Ectodermal cell (in vitro differentiated cells): ENCODE measurements at regions not wholly inside any gene's neighbourhood (a gene's known extent, or its start where the extent isn't known, plus 50 kb on each side); places are given as distances from the start of the nearest gene placed in this dataset.

Source experiments
- H3K27ac ChIP-seq: 2 replicates; pipeline ENCODE4 v1.7.0; 2013; ENCODE audit warnings: mild to moderate bottlenecking, low read depth, low read length; ENCODE audit not compliant: insufficient read depth, poor library complexity, severe bottlenecking
- H3K27me3 ChIP-seq: 2 replicates; pipeline ENCODE4 v1.7.0; 2013; ENCODE audit warnings: mild to moderate bottlenecking, low read length; ENCODE audit not compliant: insufficient read depth, control insufficient read depth, poor library complexity, severe bottlenecking
- H3K36me3 ChIP-seq: one replicate; pipeline ENCODE4 v1.7.0; 2013; ENCODE audit warnings: low read length; ENCODE audit not compliant: control insufficient read depth, insufficient read depth
- H3K4me1 ChIP-seq: one replicate; pipeline ENCODE4 v1.7.0; 2013; ENCODE audit warnings: low read length; ENCODE audit not compliant: control insufficient read depth, insufficient read depth
- H3K4me3 ChIP-seq: 2 replicates; pipeline ENCODE4 v1.7.0; 2013; ENCODE audit warnings: low read depth, low read length, control low read depth; ENCODE audit not compliant: insufficient read depth
- H3K9me3 ChIP-seq: 2 replicates; pipeline ENCODE4 v1.7.0; 2013; ENCODE audit warnings: mild to moderate bottlenecking, low read length, moderate library complexity; ENCODE audit not compliant: control insufficient read depth
- WGBS, 2 experiments: methylation state at CpG; one replicate each; pipeline ENCODE4 v1.1.7; 2013; ENCODE audit warnings: missing lambda C conversion rate in 2 of 2; 5-methylcytosine and 5-hydroxymethylcytosine counted together

DNA sequence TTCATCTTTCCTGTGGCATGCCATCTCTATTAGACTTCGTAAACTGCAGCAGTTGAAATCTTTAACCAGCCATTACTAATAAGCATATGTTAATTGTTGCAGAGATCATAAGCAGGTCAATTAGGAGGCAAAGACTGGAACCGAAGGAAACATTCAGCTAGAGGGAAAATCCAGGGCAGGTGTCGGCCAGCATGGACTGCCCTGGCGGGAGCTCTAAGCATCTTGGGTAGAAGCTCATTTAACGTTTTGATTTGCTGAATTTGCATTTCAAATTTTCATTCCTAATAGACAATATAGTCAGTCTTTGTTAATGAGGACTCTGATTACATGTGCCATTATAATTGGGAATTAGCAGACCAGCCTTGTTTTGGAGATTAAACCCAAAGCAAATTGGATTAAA is 238.6 kb downstream of the POU4F1 start:
- WGBS, 2 experiments: 82 to 87% methylated on average over 5 of the region's 5 CpGs
- H3K9me3 ChIP-seq: no peaks in the 10 kb centered on the region
- no peaks in the 10 kb centered on the region for H3K27me3 ChIP-seq
- H3K4me1 ChIP-seq: peaks cover 2% of the 10 kb centered on the region
- no peak overlapping the region for H3K4me3 ChIP-seq
- no peaks in the 10 kb centered on the region for H3K36me3 ChIP-seq
- no peak overlapping the region for H3K27ac ChIP-seq

DNA sequence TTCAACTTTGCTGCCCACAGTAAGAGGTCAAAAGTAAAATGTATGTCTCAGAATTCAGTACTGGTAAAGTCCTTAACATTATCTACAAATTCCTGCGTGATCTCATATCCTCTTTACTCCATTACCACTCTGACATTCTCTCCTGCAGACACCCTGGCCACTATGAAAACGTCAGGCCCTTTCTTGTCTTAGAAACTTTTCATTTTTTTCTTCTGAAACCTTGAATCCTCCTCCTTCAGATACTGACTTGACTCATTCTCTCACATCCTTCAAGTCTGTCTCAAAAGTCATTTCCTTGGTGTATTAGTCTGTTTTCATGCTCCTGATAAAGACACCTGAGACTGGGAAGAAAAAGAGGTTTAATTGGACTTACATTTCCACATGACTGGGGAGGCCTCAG is 262.3 kb downstream of the POU4F1 start:
- WGBS, 2 experiments: 87 to 89% methylated on average over 2 of the region's 2 CpGs
- H3K4me3 ChIP-seq: no peak overlapping the region

GRCh38 chr13:78339927-78340326 is 263.4 kb downstream of the POU4F1 start:
- no peak overlapping the region for H3K27ac ChIP-seq
- no peaks in the 10 kb centered on the region for H3K9me3 ChIP-seq
- no peak overlapping the region for H3K4me3 ChIP-seq
- no peaks in the 10 kb centered on the region for H3K27me3 ChIP-seq
- 73 to 97% methylated on average over 1 to 2 of the region's 2 CpGs for whole genome bisulfite sequencing, 2 experiments
- no peaks in the 10 kb centered on the region for H3K36me3 ChIP-seq
- H3K4me1 ChIP-seq: no peaks in the 10 kb centered on the region

More for the DNA sequence above, 262.3 kb downstream of the POU4F1 start:
- H3K9me3 ChIP-seq: no peaks in the 10 kb centered on the region
- no peak overlapping the region for H3K27ac ChIP-seq
- no peaks in the 10 kb centered on the region for H3K27me3 ChIP-seq
- H3K36me3 ChIP-seq: no peaks in the 10 kb centered on the region
- no peaks in the 10 kb centered on the region for H3K4me1 ChIP-seq

GRCh38 chr13:78334059-78334458 is 269.3 kb downstream of the POU4F1 start:
- Histone ChIP-seq H3K27ac (no peak overlapping the region), H3K4me3 (no peak overlapping the region), H3K27me3 (no peaks in the 10 kb centered on the region), H3K9me3 (no peaks in the 10 kb centered on the region), H3K4me1 (no peaks in the 10 kb centered on the region), H3K36me3 (no peaks in the 10 kb centered on the region)
- WGBS, 2 experiments: 85 to 86% methylated on average over 7 of the region's 7 CpGs

DNA sequence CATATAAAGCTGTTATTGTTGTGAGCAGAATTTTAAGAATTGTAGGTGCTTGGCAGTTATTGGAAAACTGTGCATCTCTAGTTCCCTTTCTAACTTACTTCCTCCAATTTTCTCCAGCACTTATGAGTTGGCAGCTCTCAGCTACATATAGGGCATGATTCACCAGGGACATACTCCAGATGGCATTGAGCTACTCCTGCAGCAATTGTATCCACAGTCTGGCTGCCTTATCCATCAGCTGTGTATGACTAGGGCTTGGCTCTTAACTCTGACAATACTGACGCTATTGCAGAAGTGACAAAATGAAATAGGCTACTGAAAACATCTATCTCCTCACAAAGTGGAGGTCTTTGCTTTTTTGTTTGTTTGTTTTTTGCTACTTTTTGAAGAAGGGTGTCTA is 276.7 kb downstream of the POU4F1 start:
- Histone ChIP-seq H3K4me1 (no peaks in the 10 kb centered on the region), H3K4me3 (no peak overlapping the region), H3K9me3 (no peaks in the 10 kb centered on the region), H3K27ac (no peak overlapping the region), H3K27me3 (no peaks in the 10 kb centered on the region), H3K36me3 (no peaks in the 10 kb centered on the region)
- WGBS, 2 experiments: 89 to 95% methylated on average over 1 of the region's 1 CpG

GRCh38 chr13:78325585-78325984 is 277.8 kb downstream of the POU4F1 start:
- WGBS, 2 experiments: 95 to 100% methylated on average over 1 of the region's 1 CpG
- Histone ChIP-seq H3K9me3 (no peaks in the 10 kb centered on the region), H3K36me3 (no peaks in the 10 kb centered on the region), H3K27me3 (no peaks in the 10 kb centered on the region), H3K4me3 (no peak overlapping the region), H3K4me1 (no peaks in the 10 kb centered on the region), H3K27ac (no peak overlapping the region)

DNA sequence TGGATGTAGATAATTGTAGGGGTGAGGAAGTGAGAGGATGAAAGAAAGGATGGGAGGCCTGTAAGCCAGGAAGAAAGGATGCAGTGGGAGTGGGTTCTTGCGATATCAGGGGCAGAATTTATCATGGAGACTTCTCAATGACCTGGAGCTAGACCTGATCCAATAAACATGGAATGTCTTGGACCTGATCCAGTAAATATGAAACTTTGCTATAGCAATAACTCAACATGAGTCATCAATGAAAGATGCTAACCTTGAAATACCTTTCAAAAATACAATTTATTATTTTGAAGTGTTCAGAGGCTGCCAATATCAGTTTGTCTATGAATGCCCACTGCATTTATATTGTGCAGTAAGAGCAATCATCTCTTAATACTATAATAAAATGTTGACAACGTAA is 279.5 kb downstream of the POU4F1 start:
- H3K27me3 ChIP-seq: no peaks in the 10 kb centered on the region
- no peaks in the 10 kb centered on the region for H3K4me1 ChIP-seq
- no peaks in the 10 kb centered on the region for H3K36me3 ChIP-seq
- 89 to 93% methylated on average over 1 of the region's 2 CpGs for WGBS, 2 experiments
- H3K9me3 ChIP-seq: no peaks in the 10 kb centered on the region
- H3K27ac ChIP-seq: no peak overlapping the region
- H3K4me3 ChIP-seq: no peak overlapping the region

- no peaks in the 10 kb centered on the region for H3K9me3 ChIP-seq
- H3K4me3 ChIP-seq: no peak overlapping the region
- no peaks in the 10 kb centered on the region for H3K36me3 ChIP-seq
- H3K27me3 ChIP-seq: no peaks in the 10 kb centered on the region
- no peaks in the 10 kb centered on the region for H3K4me1 ChIP-seq
- no peak overlapping the region for H3K27ac ChIP-seq
Observed at GRCh38 chr13:78323040-78323439, 280.3 kb downstream of the POU4F1 start.

- WGBS, 2 experiments: 95% methylated on average over 1 of the region's 1 CpG
- H3K27ac ChIP-seq: no peak overlapping the region
- no peaks in the 10 kb centered on the region for H3K36me3 ChIP-seq
- no peaks in the 10 kb centered on the region for H3K9me3 ChIP-seq
- H3K4me1 ChIP-seq: no peaks in the 10 kb centered on the region
- no peaks in the 10 kb centered on the region for H3K27me3 ChIP-seq
- H3K4me3 ChIP-seq: no peak overlapping the region
Observed at GRCh38 chr13:78319101-78319627, 284.2 kb downstream of the POU4F1 start.

DNA sequence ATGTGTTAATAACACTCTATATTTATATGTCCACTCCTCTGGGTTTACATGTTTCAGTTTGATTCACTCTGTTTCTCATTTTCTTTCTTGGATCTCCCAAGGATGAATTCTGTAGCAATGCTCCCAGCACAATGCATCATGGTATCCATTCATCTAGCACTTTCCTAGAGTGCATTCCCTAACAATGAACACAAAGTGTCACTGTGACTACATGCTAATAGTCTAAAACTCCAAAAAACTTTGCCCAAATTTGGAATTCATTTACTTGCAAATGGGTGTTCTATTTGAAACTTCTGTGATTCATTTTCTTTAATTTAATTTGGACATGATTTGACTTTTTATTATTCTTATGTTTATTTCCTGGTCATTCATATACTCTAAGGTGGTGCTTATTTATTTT is 286.3 kb downstream of the POU4F1 start:
- no peaks in the 10 kb centered on the region for H3K9me3 ChIP-seq
- no peaks in the 10 kb centered on the region for H3K27me3 ChIP-seq
- H3K36me3 ChIP-seq: no peaks in the 10 kb centered on the region
- no peak overlapping the region for H3K4me3 ChIP-seq
- H3K27ac ChIP-seq: no peak overlapping the region
- no peaks in the 10 kb centered on the region for H3K4me1 ChIP-seq

GRCh38 chr13:78309497-78310180 is 293.7 kb downstream of the POU4F1 start:
- Histone ChIP-seq H3K27ac (no peak overlapping the region), H3K4me1 (no peaks in the 10 kb centered on the region), H3K27me3 (no peaks in the 10 kb centered on the region), H3K9me3 (no peaks in the 10 kb centered on the region), H3K4me3 (no peak overlapping the region), H3K36me3 (no peaks in the 10 kb centered on the region)
- 93% methylated on average over 4 of the region's 4 CpGs for WGBS, 2 experiments
